ENCODE measurements at regions not wholly inside any gene's neighbourhood (a gene's known extent, or its start where the extent isn't known, plus 50 kb on each side); places are given as distances from the start of the nearest gene placed in this dataset.

GRCh38 chr17:83177611-83178532 is 98.5 kb downstream of the METRNL start:
- DNase-seq (ENCODE audit: low read depth): no peak

GRCh38 chr17:83178533-83179304 is 99.3 kb downstream of the METRNL start:
- no peak for DNase-seq (ENCODE audit: low read depth)

- no peak for DNase-seq (ENCODE audit: low read depth)
These were observed 100.0 kb downstream of the METRNL start for GRCh38 chr17:83179374-83179773.

- DNase-seq (ENCODE audit: low read depth): no peak
These were observed 100.4 kb downstream of the METRNL start for GRCh38 chr17:83179811-83180210.

GRCh38 chr17:83180264-83180995 is 101.0 kb downstream of the METRNL start:
- no peak for DNase-seq (ENCODE audit: low read depth)

- DNase-seq (ENCODE audit: low read depth): no peak
These were observed 101.6 kb downstream of the METRNL start for GRCh38 chr17:83180996-83181481.

GRCh38 chr17:83181991-83182619 is 102.7 kb downstream of the METRNL start:
- DNase-seq (ENCODE audit: low read depth): no peak

- DNase-seq (ENCODE audit: low read depth): no peak
These were observed 103.3 kb downstream of the METRNL start for GRCh38 chr17:83182620-83183101.

GRCh38 chr17:83183145-83183948 is 103.9 kb downstream of the METRNL start:
- no peak for DNase-seq (ENCODE audit: low read depth)

- no peak for DNase-seq (ENCODE audit: low read depth)
These were observed 104.6 kb downstream of the METRNL start for GRCh38 chr17:83183951-83184506.

- DNase-seq (ENCODE audit: low read depth): no peak
These were observed 105.9 kb downstream of the METRNL start for GRCh38 chr17:83185023-83186002.

GRCh38 chr17:83186226-83186625 is 106.8 kb downstream of the METRNL start:
- no peak for DNase-seq (ENCODE audit: low read depth)

- DNase-seq (ENCODE audit: low read depth): no peak
These were observed 107.5 kb downstream of the METRNL start for GRCh38 chr17:83186751-83187421.

GRCh38 chr17:83187782-83188311 is 108.4 kb downstream of the METRNL start:
- no peak for DNase-seq (ENCODE audit: low read depth)

- peak; percentile 87 for DNase-seq (ENCODE audit: low read depth)
These were observed 109.9 kb downstream of the METRNL start for GRCh38 chr17:83189044-83190003.

- DNase-seq (ENCODE audit: low read depth): no peak
These were observed 110.6 kb downstream of the METRNL start for GRCh38 chr17:83190004-83190385.
